ENCODE measurements at regions not wholly inside any gene's neighbourhood (a gene's known extent, or its start where the extent isn't known, plus 50 kb on each side); places are given as distances from the start of the nearest gene placed in this dataset.

DNA sequence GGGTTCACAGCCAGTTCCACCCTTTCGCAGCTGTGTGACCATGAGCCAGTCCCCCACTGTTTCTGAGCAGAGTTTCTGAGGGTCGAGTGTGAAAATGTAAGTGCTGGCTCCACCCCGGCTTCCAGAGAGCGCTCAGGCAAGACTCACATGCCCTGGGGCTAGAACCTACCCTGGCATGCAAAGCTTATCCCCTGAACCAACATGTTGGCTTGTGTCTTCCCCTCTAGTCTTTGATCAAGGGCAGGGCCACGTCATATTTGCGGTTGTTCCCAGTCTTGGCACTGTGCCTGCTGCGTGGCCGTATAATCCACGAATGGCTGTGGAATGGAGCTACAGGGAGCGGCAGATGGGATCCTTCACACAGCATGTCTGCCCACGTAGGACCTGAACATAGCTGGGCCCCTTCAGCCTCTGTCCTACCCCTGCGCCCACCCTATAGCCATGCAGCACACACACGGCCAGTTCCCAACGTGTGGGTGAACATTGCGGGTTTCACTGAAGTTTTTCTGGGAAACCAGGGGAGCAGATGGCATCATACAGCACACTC lies 84.8 kb downstream of the MRM1 start:
- TF ChIP-seq, protein P1, sequence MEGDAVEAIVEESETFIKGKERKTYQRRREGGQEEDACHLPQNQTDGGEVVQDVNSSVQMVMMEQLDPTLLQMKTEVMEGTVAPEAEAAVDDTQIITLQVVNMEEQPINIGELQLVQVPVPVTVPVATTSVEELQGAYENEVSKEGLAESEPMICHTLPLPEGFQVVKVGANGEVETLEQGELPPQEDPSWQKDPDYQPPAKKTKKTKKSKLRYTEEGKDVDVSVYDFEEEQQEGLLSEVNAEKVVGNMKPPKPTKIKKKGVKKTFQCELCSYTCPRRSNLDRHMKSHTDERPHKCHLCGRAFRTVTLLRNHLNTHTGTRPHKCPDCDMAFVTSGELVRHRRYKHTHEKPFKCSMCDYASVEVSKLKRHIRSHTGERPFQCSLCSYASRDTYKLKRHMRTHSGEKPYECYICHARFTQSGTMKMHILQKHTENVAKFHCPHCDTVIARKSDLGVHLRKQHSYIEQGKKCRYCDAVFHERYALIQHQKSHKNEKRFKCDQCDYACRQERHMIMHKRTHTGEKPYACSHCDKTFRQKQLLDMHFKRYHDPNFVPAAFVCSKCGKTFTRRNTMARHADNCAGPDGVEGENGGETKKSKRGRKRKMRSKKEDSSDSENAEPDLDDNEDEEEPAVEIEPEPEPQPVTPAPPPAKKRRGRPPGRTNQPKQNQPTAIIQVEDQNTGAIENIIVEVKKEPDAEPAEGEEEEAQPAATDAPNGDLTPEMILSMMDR (IDR thresholded peaks at IDR 0.05): no peak
- TF ChIP-seq POLR2AphosphoS5 (IDR thresholded peaks at IDR 0.05) (no peak), POLR2A (IDR thresholded peaks at IDR 0.05) (no peak)
